Fibroblast of lung (primary cell): ENCODE measurements at regions not wholly inside any gene's neighbourhood (a gene's known extent, or its start where the extent isn't known, plus 50 kb on each side); places are given as distances from the start of the nearest gene placed in this dataset.

Source experiments
- DNase-seq, 2 donors: peaks; one replicate each; pipeline versions ENCODE4 v3.0.0 to v3.0.0-alpha.2; 2010; ENCODE audit warnings: low read depth in 2 of 2
- H2AFZ ChIP-seq: 2 replicates; pipeline ENCODE4 v1.5.1; 2012; ENCODE audit warnings: low read length, control low read depth, inconsistent platforms
- H3K27ac ChIP-seq: 2 replicates; pipeline ENCODE4 v1.5.1; 2011; ENCODE audit warnings: low read length, control low read depth; ENCODE audit not compliant: insufficient read depth
- H3K27me3 ChIP-seq: 2 replicates; pipeline ENCODE4 v1.5.1; 2011; ENCODE audit warnings: mild to moderate bottlenecking, low read length; ENCODE audit not compliant: control insufficient read depth, insufficient read depth
- H3K36me3 ChIP-seq: 2 replicates; pipeline ENCODE4 v1.5.1; 2011; ENCODE audit warnings: low read length; ENCODE audit not compliant: control insufficient read depth, insufficient read depth
- H3K4me1 ChIP-seq: 2 replicates; pipeline ENCODE4 v1.5.1; 2011; ENCODE audit warnings: low read length; ENCODE audit not compliant: control insufficient read depth, insufficient read depth; ENCODE audit errors: extremely low read depth
- H3K4me2 ChIP-seq: 2 replicates; pipeline ENCODE4 v1.5.1; 2011; ENCODE audit warnings: low read length, control low read depth; ENCODE audit not compliant: insufficient read depth; ENCODE audit errors: extremely low read depth
- H3K4me3 ChIP-seq, 4 experiments: fragments of 200-600 bp in 1 of 4; sonication (generic) in 1 of 4; replicated peaks in 1 of 4; 2 replicates each; pipeline ENCODE4 v1.5.1; 2011 to 2016; ENCODE audit warnings: low read length in 4 of 4, low read depth in 3 of 4, mild to moderate bottlenecking in 3 of 4, control low read depth in 2 of 4, inconsistent platforms in 1 of 4, mixed read lengths in 1 of 4; ENCODE audit not compliant: insufficient read depth in 1 of 4; ENCODE audit errors: control extremely low read depth in 1 of 4
- H3K79me2 ChIP-seq: 2 replicates; pipeline ENCODE4 v1.5.1; 2012; ENCODE audit warnings: mild to moderate bottlenecking, low read length, inconsistent platforms; ENCODE audit not compliant: control insufficient read depth, insufficient read depth
- H3K9ac ChIP-seq: 2 replicates; pipeline ENCODE4 v1.5.1; 2011; ENCODE audit warnings: mild to moderate bottlenecking, low read length, control low read depth; ENCODE audit not compliant: insufficient read depth
- H3K9me3 ChIP-seq: 2 replicates; pipeline ENCODE4 v1.5.1; 2012; ENCODE audit warnings: low read depth, low read length; ENCODE audit not compliant: control insufficient read depth, insufficient read depth
- H4K20me1 ChIP-seq: 2 replicates; pipeline ENCODE4 v1.5.1; 2011; ENCODE audit warnings: low read length; ENCODE audit not compliant: control insufficient read depth, insufficient read depth; ENCODE audit errors: extremely low read depth
- EZH2 ChIP-seq: IDR thresholded peaks from 2 replicates; pipeline ENCODE4 v1.5.1; 2012; ENCODE audit warnings: low read length, control low read depth, mild to moderate bottlenecking; ENCODE audit errors: missing control alignments
- TF ChIP-seq, protein P1 (sequence below), 2 donors: IDR thresholded peaks in 1 of 2; conservative IDR thresholded peaks in 1 of 2; 1 replicate in 1 of 2; 2 replicates in 1 of 2; pipeline ENCODE4 v1.5.1; 2011 to 2012; ENCODE audit warnings: low read length in 2 of 2, control low read depth in 1 of 2, inconsistent platforms in 1 of 2, low read depth in 1 of 2, mild to moderate bottlenecking in 1 of 2

DNA sequence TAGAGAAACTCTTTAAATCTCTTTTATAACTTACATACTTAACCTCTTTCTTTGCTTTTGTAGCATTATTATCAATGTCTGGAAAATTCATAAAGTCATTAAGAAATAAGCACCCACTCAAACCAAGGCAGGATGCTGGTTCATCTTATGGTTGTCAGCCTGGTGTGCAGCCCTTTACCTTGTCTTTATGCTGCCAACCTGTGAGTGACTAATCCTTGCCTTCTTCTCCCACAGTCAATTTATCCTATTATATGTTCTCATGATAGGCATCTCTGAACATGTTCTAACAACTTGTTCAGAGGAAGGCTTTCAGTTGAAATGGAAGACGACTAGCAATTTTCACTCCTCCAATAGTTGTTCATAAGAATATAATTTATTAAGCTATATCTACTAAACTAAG is 186.9 kb upstream of the CAND1 start:
- Histone ChIP-seq H3K36me3 (no peaks in the 10 kb centered on the region), H3K4me1 (no peaks in the 10 kb centered on the region), H3K9ac (no peak overlapping the region), H3K27me3 (no peaks in the 10 kb centered on the region), H4K20me1 (no peaks in the 10 kb centered on the region), H3K27ac (no peak overlapping the region), H3K9me3 (no peaks in the 10 kb centered on the region), H3K4me2 (no peak overlapping the region), H2AFZ (no peak overlapping the region), H3K4me3 (no peak overlapping the region), H3K79me2 (no peaks in the 10 kb centered on the region)
- DNase-seq, result no peak
- TF ChIP-seq EZH2, result no peak
- TF ChIP-seq, protein P1, sequence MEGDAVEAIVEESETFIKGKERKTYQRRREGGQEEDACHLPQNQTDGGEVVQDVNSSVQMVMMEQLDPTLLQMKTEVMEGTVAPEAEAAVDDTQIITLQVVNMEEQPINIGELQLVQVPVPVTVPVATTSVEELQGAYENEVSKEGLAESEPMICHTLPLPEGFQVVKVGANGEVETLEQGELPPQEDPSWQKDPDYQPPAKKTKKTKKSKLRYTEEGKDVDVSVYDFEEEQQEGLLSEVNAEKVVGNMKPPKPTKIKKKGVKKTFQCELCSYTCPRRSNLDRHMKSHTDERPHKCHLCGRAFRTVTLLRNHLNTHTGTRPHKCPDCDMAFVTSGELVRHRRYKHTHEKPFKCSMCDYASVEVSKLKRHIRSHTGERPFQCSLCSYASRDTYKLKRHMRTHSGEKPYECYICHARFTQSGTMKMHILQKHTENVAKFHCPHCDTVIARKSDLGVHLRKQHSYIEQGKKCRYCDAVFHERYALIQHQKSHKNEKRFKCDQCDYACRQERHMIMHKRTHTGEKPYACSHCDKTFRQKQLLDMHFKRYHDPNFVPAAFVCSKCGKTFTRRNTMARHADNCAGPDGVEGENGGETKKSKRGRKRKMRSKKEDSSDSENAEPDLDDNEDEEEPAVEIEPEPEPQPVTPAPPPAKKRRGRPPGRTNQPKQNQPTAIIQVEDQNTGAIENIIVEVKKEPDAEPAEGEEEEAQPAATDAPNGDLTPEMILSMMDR (conservative IDR thresholded peaks at IDR 0.05 in 1 of 2, IDR thresholded peaks at IDR 0.05 in 1 of 2; ENCODE audit: low read depth in 1 of 2, low read length in 2 of 2), result no peak

DNA sequence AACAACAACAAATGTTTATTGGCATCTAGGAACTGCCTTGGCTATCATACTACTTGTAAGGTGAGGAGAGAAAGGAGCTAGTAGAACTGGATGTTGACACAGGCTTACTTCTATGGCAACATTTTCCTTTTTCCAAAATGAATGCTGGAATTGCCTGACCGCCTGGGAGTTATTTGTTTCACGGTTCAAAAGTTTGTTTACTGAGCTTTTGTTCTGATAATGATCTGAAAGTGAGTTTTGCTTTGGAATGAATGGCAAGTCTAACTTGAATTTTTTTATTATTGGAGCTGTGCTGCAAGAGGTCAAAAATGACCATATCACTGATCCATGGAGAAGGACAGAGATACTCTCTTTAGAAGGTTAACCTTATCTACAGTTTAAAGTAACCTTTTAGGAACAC is 183.5 kb upstream of the CAND1 start:
- DNase-seq, result no peak
- H3K4me3 ChIP-seq, result no peak overlapping the region
- H3K27me3 ChIP-seq, result no peaks in the 10 kb centered on the region
- no peaks in the 10 kb centered on the region for H3K36me3 ChIP-seq
- no peaks in the 10 kb centered on the region for H3K9me3 ChIP-seq
- H2AFZ ChIP-seq, result no peak overlapping the region
- no peaks in the 10 kb centered on the region for H4K20me1 ChIP-seq
- H3K27ac ChIP-seq, result no peak overlapping the region
- no peaks in the 10 kb centered on the region for H3K4me1 ChIP-seq
- no peak for TF ChIP-seq EZH2
- TF ChIP-seq, protein P1 (conservative IDR thresholded peaks at IDR 0.05 in 1 of 2, IDR thresholded peaks at IDR 0.05 in 1 of 2; ENCODE audit: low read depth in 1 of 2, low read length in 2 of 2), result no peak
- no peak overlapping the region for H3K4me2 ChIP-seq
- no peaks in the 10 kb centered on the region for H3K79me2 ChIP-seq
- no peak overlapping the region for H3K9ac ChIP-seq

GRCh38 chr12:67086116-67086515 is 183.0 kb upstream of the CAND1 start:
- H3K36me3 ChIP-seq, result no peaks in the 10 kb centered on the region
- H3K9me3 ChIP-seq, result no peaks in the 10 kb centered on the region
- no peak overlapping the region for H3K4me2 ChIP-seq
- TF ChIP-seq, protein P1 (conservative IDR thresholded peaks at IDR 0.05 in 1 of 2, IDR thresholded peaks at IDR 0.05 in 1 of 2; ENCODE audit: low read depth in 1 of 2, low read length in 2 of 2), result no peak
- no peak for TF ChIP-seq EZH2
- no peak for DNase-seq
- no peaks in the 10 kb centered on the region for H3K79me2 ChIP-seq
- no peak overlapping the region for H2AFZ ChIP-seq
- no peaks in the 10 kb centered on the region for H3K4me1 ChIP-seq
- H3K9ac ChIP-seq, result no peak overlapping the region
- no peak overlapping the region for H3K27ac ChIP-seq
- H3K27me3 ChIP-seq, result no peaks in the 10 kb centered on the region
- no peak overlapping the region for H3K4me3 ChIP-seq
- H4K20me1 ChIP-seq, result no peaks in the 10 kb centered on the region
